IMR-90 (cell line): ENCODE measurements at regions not wholly inside any gene's neighbourhood (a gene's known extent, or its start where the extent isn't known, plus 50 kb on each side); places are given as distances from the start of the nearest gene placed in this dataset.

Experiments
- ATAC-seq: fragments of 200-7000 bp; cut with Tn5 transposase; 2 replicates; pipeline ENCODE4 v1.9.1; 2020; ENCODE audit warnings: low read depth, mild to moderate bottlenecking, moderate library complexity
- BruUV-seq: library from RNA; stranded (reverse); fragments of 400-500 nt; replicated peaks from 2 replicates; lab custom pipeline; 2021; lab: Mats Ljungman, UMichigan
- CTCF ChIA-PET: fragments of 300-600 bp; formaldehyde crosslinking; extraction: SDS; loops from one replicate; lab custom pipeline; 2021; ENCODE audit warnings: antibody characterized with exemption; lab: Yijun Ruan, JAX
- POLR2A ChIA-PET: fragments of 300-600 bp; sonication (Branson Sonifier 250); formaldehyde crosslinking; loops from one replicate; lab custom pipeline; 2022; ENCODE audit warnings: antibody characterized with exemption; ENCODE audit not compliant: unreplicated experiment; lab: Charles Lee
- DNase-seq: peaks from one replicate; pipeline ENCODE4 v3.0.0; 2013
- H2AFZ ChIP-seq: replicated peaks from 2 replicates; pipeline ENCODE3; 2013; ENCODE audit warnings: low read length, mild to moderate bottlenecking; ENCODE audit not compliant: poor library complexity
- H2AK5ac ChIP-seq: 2 replicates; pipeline ENCODE4 v1.6.1; 2013; ENCODE audit warnings: low read depth, low read length, inconsistent platforms
- H2AK9ac ChIP-seq: replicated peaks from 2 replicates; pipeline ENCODE3; 2013; ENCODE audit warnings: mild to moderate bottlenecking, low read depth, low read length, moderate library complexity; ENCODE audit not compliant: poor library complexity
- H2BK120ac ChIP-seq: 2 replicates; pipeline ENCODE4 v1.6.1; 2013; ENCODE audit warnings: low read depth, low read length, inconsistent platforms
- H2BK15ac ChIP-seq: 3 replicates; pipeline ENCODE4 v1.6.1; 2013; ENCODE audit warnings: low read depth, low read length, inconsistent platforms
- H2BK20ac ChIP-seq: 2 replicates; pipeline ENCODE4 v1.6.1; 2013; ENCODE audit warnings: low read depth, mild to moderate bottlenecking, inconsistent platforms, low read length, moderate library complexity
- H2BK5ac ChIP-seq: 2 replicates; pipeline ENCODE4 v1.6.1; 2013; ENCODE audit warnings: mild to moderate bottlenecking, low read depth, low read length, inconsistent platforms; ENCODE audit not compliant: poor library complexity, severe bottlenecking
- H3K14ac ChIP-seq: replicated peaks from 2 replicates; pipeline ENCODE4 v1.6.1; 2013; ENCODE audit warnings: low read depth, low read length, inconsistent platforms
- H3K18ac ChIP-seq: 2 replicates; pipeline ENCODE4 v1.6.1; 2013; ENCODE audit warnings: low read depth, low read length, control low read depth
- H3K23ac ChIP-seq: 2 replicates; pipeline ENCODE4 v1.6.1; 2013; ENCODE audit warnings: low read depth, low read length, inconsistent platforms
- H3K27ac ChIP-seq: 2 replicates; pipeline ENCODE4 v1.5.1; 2013; ENCODE audit warnings: mild to moderate bottlenecking, control low read depth, low read length; ENCODE audit not compliant: insufficient read depth
- H3K27me3 ChIP-seq: 2 replicates; pipeline ENCODE4 v1.6.1; 2013; ENCODE audit warnings: low read length; ENCODE audit not compliant: control insufficient read depth, insufficient read depth
- H3K36me3 ChIP-seq: 2 replicates; pipeline ENCODE4 v1.6.1; 2013; ENCODE audit warnings: low read length, mixed read lengths; ENCODE audit not compliant: control insufficient read depth, insufficient read depth
- H3K4ac ChIP-seq: 2 replicates; pipeline ENCODE4 v1.6.1; 2013; ENCODE audit warnings: low read depth, low read length, inconsistent platforms
- H3K4me1 ChIP-seq: 2 replicates; pipeline ENCODE4 v1.6.1; 2013; ENCODE audit warnings: low read length, mixed read lengths; ENCODE audit not compliant: control insufficient read depth, insufficient read depth
- H3K4me2 ChIP-seq: 2 replicates; pipeline ENCODE4 v1.6.1; 2013; ENCODE audit warnings: low read depth, mild to moderate bottlenecking, control low read depth, low read length, moderate library complexity
- H3K4me3 ChIP-seq: 2 replicates; pipeline ENCODE4 v1.5.1; 2013; ENCODE audit warnings: low read depth, mild to moderate bottlenecking, control low read depth, low read length, moderate library complexity; ENCODE audit not compliant: insufficient read depth
- H3K56ac ChIP-seq: 2 replicates; pipeline ENCODE4 v1.6.1; 2013; ENCODE audit warnings: low read length, inconsistent platforms; ENCODE audit not compliant: insufficient read depth; ENCODE audit errors: extremely low read depth
- H3K79me1 ChIP-seq, 2 experiments: 2 replicates each; pipeline ENCODE4 v1.6.1; 2013; ENCODE audit warnings: low read length in 2 of 2, inconsistent platforms in 1 of 2, low read depth in 1 of 2
- H3K9ac ChIP-seq: 2 replicates; pipeline ENCODE4 v1.6.1; 2013; ENCODE audit warnings: low read depth, low read length, control low read depth
- H3K9me1 ChIP-seq: 2 replicates; pipeline ENCODE4 v1.6.1; 2013; ENCODE audit warnings: low read length, inconsistent platforms; ENCODE audit not compliant: insufficient read depth
- H3K9me3 ChIP-seq: 2 replicates; pipeline ENCODE4 v1.6.1; 2013; ENCODE audit warnings: low read length; ENCODE audit not compliant: control insufficient read depth, insufficient read depth
- H4K20me1 ChIP-seq: 2 replicates; pipeline ENCODE4 v1.6.1; 2013; ENCODE audit warnings: low read length, inconsistent platforms; ENCODE audit not compliant: insufficient read depth
- H4K5ac ChIP-seq: 2 replicates; pipeline ENCODE4 v1.6.1; 2013; ENCODE audit warnings: mild to moderate bottlenecking, low read depth, low read length, control low read depth
- H4K8ac ChIP-seq, 2 experiments: 2 replicates each; pipeline ENCODE4 v1.6.1; 2013; ENCODE audit warnings: low read depth in 2 of 2, low read length in 2 of 2, control low read depth in 1 of 2, inconsistent platforms in 1 of 2
- H4K91ac ChIP-seq: 2 replicates; pipeline ENCODE4 v1.6.1; 2013; ENCODE audit warnings: low read depth, low read length, inconsistent platforms; ENCODE audit not compliant: insufficient read depth
- SMC3 ChIP-seq: fragments of 150-350 bp; IDR thresholded peaks from 2 replicates; pipeline ENCODE4 v1.6.1; 2016; ENCODE audit warnings: low read depth, mild to moderate bottlenecking, antibody characterized with exemption, low read length, moderate library complexity
- WGBS, 2 experiments: methylation state at CpG; one replicate each; pipeline versions ENCODE4 v1.1.5 to v1.1.7; 2013; ENCODE audit warnings: missing lambda C conversion rate in 2 of 2; ENCODE audit not compliant: insufficient read length in 1 of 2; ENCODE audit errors: extremely low coverage in 2 of 2; 5-methylcytosine and 5-hydroxymethylcytosine counted together
- dilution Hi-C: fragments of 300-500 bp; cut with HindIII; formaldehyde crosslinking; loops from one replicate; pipeline ENCODE4 v1.14.3; 2018; ENCODE audit warnings: low sequenced_read_pairs; ENCODE audit not compliant: unreplicated experiment
- in situ Hi-C: fragments of 300-500 bp; cut with MboI; formaldehyde crosslinking; loops from 3 replicates; pipeline ENCODE4 v1.14.3; 2019; ENCODE audit warnings: low sequenced_read_pairs, inconsistent platforms, mixed read lengths
- intact Hi-C: fragments of 100-400 bp; cut with micrococcal nuclease; formaldehyde crosslinking; loops from 2 replicates; pipeline ENCODE4 v1.10.0; 2022

- TF ChIP-seq SMC3, result no peak
- Histone ChIP-seq H3K27ac (no peak overlapping the region), H2BK5ac (no peak overlapping the region), H3K9ac (no peak overlapping the region), H3K18ac (no peak overlapping the region), H3K56ac (no peak overlapping the region), H4K91ac (no peak overlapping the region), H3K9me1 (no peaks in the 10 kb centered on the region), H3K23ac (no peak overlapping the region), H3K14ac (no peak overlapping the region), H3K9me3 (peaks cover 5% of the 10 kb centered on the region; the same call in 1 of the 2 replicates), H2BK20ac (no peak overlapping the region), H3K4me2 (no peak overlapping the region), H2BK120ac (no peak overlapping the region), H3K4me3 (no peak overlapping the region), H2AK9ac (no peak overlapping the region), H2BK15ac (no peak overlapping the region), H3K4ac (no peak overlapping the region), H3K27me3 (no peaks in the 10 kb centered on the region), H2AK5ac (no peak overlapping the region), H2AFZ (no peak overlapping the region), H3K36me3 (no peaks in the 10 kb centered on the region), H3K4me1 (no peaks in the 10 kb centered on the region), H4K8ac (no peak overlapping the region), H3K79me1 (no peaks in the 10 kb centered on the region), H4K20me1 (no peaks in the 10 kb centered on the region), H4K5ac (no peak overlapping the region)
- no peak for ATAC-seq
- WGBS, 2 experiments, result 51% methylated on average over 3 of the region's 15 CpGs; no CpG with 5 or more reads in 1 of the 2 experiments
- no TSS peak for BruUV-seq
- dilution Hi-C loops, result no loop called here
- intact Hi-C loops, result no loop called here
- in situ Hi-C loops, result no loop called here
- POLR2A ChIA-PET, result no interaction called here
- CTCF ChIA-PET, result no interaction called here
- DNase-seq, result no peak
These were observed 548.0 kb upstream of the SOX11 start for GRCh38 chr2:5144159-5144558.
